Gastroesophageal sphincter (tissue), 4 donors: ENCODE measurements at regions not wholly inside any gene's neighbourhood (a gene's known extent, or its start where the extent isn't known, plus 50 kb on each side); places are given as distances from the start of the nearest gene placed in this dataset.
A peak's percentile ranks its signal among the peaks of the same experiment; 100 is the strongest.

Experiments used
- ATAC-seq: fragments of 150-250 bp; one replicate; pipeline ENCODE4 v1.9.1; 2016; ENCODE audit warnings: mild to moderate bottlenecking, moderate library complexity
- H3K27ac ChIP-seq, 4 donors: fragments of 200-600 bp; sonication (generic) in 3 of 4; 1 replicate in 3 of 4; 2 replicates in 1 of 4; pipeline ENCODE4 v1.5.1; 2016 to 2019
- H3K27me3 ChIP-seq: fragments of 200-600 bp; sonication (generic); one replicate; pipeline ENCODE4 v1.5.1; 2019
- H3K36me3 ChIP-seq, 2 donors: fragments of 200-600 bp; sonication (generic); one replicate each; pipeline ENCODE4 v1.5.1; 2019; ENCODE audit warnings: control low read depth in 1 of 2
- H3K4me1 ChIP-seq, 3 donors: fragments of 200-600 bp; sonication (generic); 1 replicate in 2 of 3; 2 replicates in 1 of 3; pipeline ENCODE4 v1.5.1; 2016 to 2019; ENCODE audit warnings: control low read depth in 2 of 3
- H3K4me3 ChIP-seq, 2 donors: fragments of 200-600 bp; sonication (generic); one replicate each; pipeline ENCODE4 v1.5.1; 2019; ENCODE audit warnings: mild to moderate bottlenecking in 1 of 2, moderate library complexity in 1 of 2
- H3K9me3 ChIP-seq, 3 donors: fragments of 200-600 bp; sonication (generic); one replicate each; pipeline ENCODE4 v1.5.1; 2017 to 2019; ENCODE audit warnings: control low read depth in 2 of 3
- EP300 ChIP-seq: sonication (generic); formaldehyde crosslinking; IDR thresholded peaks from one replicate; pipeline ENCODE4 v1.6.1; 2017; ENCODE audit warnings: antibody characterized with exemption, mild to moderate bottlenecking
- POLR2A ChIP-seq, 2 donors: fragments of 450-650 bp; IDR thresholded peaks; one replicate each; pipeline ENCODE4 v1.6.1; 2017; ENCODE audit warnings: antibody characterized with exemption in 2 of 2, mild to moderate bottlenecking in 2 of 2, moderate library complexity in 1 of 2
- POLR2AphosphoS5 ChIP-seq: sonication (generic); formaldehyde crosslinking; IDR thresholded peaks from one replicate; pipeline ENCODE4 v1.6.1; 2017; ENCODE audit warnings: antibody characterized with exemption
- WGBS, 2 donors: methylation state at CpG; one replicate each; pipeline ENCODE4 v1.1.5; 2018; ENCODE audit warnings: low coverage in 1 of 2; 5-methylcytosine and 5-hydroxymethylcytosine counted together
- TF ChIP-seq, protein P1 (sequence below), 4 experiments: fragments of 200-600 bp in 2 of 4; fragments of 450-650 bp in 2 of 4; sonication (generic) in 1 of 4; IDR thresholded peaks; one replicate each; pipeline ENCODE4 v1.5.1; 2017 to 2019; ENCODE audit warnings: antibody characterized with exemption in 4 of 4, mild to moderate bottlenecking in 2 of 4, moderate library complexity in 2 of 4

DNA sequence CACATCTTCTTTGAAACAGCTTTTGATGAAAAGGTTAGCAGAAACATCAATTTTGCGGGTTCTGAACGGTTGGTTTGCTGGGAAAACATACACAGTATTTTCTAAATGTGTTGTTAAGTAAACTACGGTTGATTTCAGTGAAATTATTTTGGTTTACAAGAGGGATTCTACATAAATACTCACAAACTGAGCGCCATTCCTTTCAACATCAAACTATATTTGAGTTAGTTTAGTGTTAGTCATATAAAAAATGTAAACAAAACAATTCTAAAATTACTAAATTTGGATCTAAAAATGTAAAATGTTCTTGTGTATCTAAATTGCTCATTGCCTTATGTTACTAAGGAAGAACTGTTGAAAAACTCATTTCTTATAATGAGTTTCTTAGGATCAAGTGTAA is 425.6 kb downstream of the PCDH18 start:
- 59 to 85% methylated on average over 4 of the region's 4 CpGs for WGBS, 2 donors
- ATAC-seq, result no peak
- H3K4me1 ChIP-seq, result no peaks in the 10 kb centered on the region
- no peaks in the 10 kb centered on the region for H3K9me3 ChIP-seq
- H3K36me3 ChIP-seq, result no peaks in the 10 kb centered on the region
- H3K4me3 ChIP-seq, result no peak overlapping the region
- H3K27ac ChIP-seq, result no peak overlapping the region
- no peaks in the 10 kb centered on the region for H3K27me3 ChIP-seq
- TF ChIP-seq EP300, result no peak
- TF ChIP-seq POLR2AphosphoS5, result no peak
- TF ChIP-seq POLR2A (IDR thresholded peaks at IDR 0.05), result no peak
- TF ChIP-seq, protein P1, sequence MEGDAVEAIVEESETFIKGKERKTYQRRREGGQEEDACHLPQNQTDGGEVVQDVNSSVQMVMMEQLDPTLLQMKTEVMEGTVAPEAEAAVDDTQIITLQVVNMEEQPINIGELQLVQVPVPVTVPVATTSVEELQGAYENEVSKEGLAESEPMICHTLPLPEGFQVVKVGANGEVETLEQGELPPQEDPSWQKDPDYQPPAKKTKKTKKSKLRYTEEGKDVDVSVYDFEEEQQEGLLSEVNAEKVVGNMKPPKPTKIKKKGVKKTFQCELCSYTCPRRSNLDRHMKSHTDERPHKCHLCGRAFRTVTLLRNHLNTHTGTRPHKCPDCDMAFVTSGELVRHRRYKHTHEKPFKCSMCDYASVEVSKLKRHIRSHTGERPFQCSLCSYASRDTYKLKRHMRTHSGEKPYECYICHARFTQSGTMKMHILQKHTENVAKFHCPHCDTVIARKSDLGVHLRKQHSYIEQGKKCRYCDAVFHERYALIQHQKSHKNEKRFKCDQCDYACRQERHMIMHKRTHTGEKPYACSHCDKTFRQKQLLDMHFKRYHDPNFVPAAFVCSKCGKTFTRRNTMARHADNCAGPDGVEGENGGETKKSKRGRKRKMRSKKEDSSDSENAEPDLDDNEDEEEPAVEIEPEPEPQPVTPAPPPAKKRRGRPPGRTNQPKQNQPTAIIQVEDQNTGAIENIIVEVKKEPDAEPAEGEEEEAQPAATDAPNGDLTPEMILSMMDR (IDR thresholded peaks at IDR 0.05), result no peak

DNA sequence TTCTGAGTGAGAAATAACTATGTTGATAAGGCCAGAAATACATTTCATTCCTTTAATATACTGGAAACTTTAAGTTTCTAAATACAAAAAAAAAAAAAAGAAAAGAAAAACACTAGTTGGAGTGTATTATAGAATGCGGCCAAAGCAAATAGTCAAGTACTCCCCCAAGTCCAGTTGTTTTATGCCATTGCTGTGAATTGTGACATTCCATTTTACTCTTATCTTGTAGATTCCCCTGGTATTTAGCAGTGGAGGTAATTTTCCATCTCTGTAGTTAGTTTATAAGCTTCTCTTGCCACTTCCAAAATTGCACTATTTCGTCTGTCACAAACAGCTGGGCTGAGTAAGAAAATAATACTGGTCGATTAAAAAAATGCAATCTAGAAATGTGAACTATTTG is 426.0 kb downstream of the PCDH18 start:
- H3K4me3 ChIP-seq, result no peak overlapping the region
- no peaks in the 10 kb centered on the region for H3K27me3 ChIP-seq
- H3K36me3 ChIP-seq, result no peaks in the 10 kb centered on the region
- H3K9me3 ChIP-seq, result no peaks in the 10 kb centered on the region
- H3K4me1 ChIP-seq, result no peaks in the 10 kb centered on the region
- no peak overlapping the region for H3K27ac ChIP-seq
- TF ChIP-seq EP300 (no peak), POLR2AphosphoS5 (no peak), POLR2A (IDR thresholded peaks at IDR 0.05) (no peak)
- TF ChIP-seq, protein P1 (IDR thresholded peaks at IDR 0.05), result no peak
- no peak for ATAC-seq
- WGBS, 2 donors, result 67 to 77% methylated on average over 3 of the region's 3 CpGs

DNA sequence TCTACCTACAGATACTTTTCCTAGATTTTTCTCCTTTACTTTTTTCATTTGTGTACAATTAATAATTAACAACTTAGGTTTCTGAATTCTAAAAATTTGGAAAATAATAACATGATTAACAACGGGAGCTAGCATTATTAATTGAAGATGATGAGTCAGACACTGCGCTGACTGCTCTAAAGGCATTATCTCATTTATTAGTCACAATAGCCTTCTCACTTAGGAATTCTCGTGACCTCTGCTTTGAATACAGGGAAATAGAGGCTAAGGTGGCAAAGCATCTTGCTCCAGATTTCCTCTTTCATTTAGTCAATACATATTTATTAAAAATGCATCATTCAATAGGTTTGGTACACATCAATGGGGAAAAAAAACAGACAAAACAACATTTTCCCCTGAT is 441.3 kb downstream of the PCDH18 start:
- ATAC-seq, result no peak
- TF ChIP-seq, protein P1 (IDR thresholded peaks at IDR 0.05), result no peak
- TF ChIP-seq EP300 (no peak), POLR2A (IDR thresholded peaks at IDR 0.05) (no peak), POLR2AphosphoS5 (no peak)
- Histone ChIP-seq H3K27ac (no peak overlapping the region), H3K4me1 (no peaks in the 10 kb centered on the region), H3K9me3 (no peaks in the 10 kb centered on the region), H3K4me3 (no peak overlapping the region), H3K27me3 (no peaks in the 10 kb centered on the region), H3K36me3 (no peaks in the 10 kb centered on the region)
- WGBS, 2 donors, result 58 to 65% methylated on average over 3 of the region's 3 CpGs

DNA sequence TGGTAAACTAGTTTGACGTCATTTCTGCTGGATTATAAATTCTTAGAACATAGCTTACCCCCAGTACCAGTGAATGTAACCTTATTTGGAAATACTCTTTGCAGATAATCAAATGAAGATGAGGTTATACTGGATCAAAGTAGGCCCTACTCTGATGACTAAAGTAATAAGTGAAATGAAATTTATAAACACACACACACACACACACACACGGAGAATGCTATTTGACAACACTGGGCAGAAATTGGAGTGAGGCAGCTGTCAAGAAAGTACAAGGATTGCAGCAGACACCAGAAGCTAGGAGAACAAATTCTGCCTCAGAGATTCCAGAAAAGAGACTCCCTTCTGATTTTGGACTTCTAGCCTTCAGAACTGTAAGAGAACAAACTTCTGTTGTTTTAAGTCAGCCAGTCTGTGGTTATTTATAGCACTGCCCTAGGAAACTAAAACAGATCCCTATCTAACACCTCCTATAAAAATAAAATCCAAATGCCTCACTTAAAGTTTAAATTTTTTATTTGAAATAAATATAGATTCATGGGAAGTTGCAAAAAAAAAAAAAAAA is 448.6 kb downstream of the PCDH18 start:
- WGBS, 2 donors, result 33 to 60% methylated on average over 2 of the region's 2 CpGs
- no peaks in the 10 kb centered on the region for H3K4me1 ChIP-seq
- H3K27me3 ChIP-seq, result no peaks in the 10 kb centered on the region
- no peak for ATAC-seq
- H3K4me3 ChIP-seq, result no peak overlapping the region
- H3K27ac ChIP-seq, result peak overlapping the region in 1 of 4 donors; percentile 48
- TF ChIP-seq POLR2AphosphoS5 (no peak), EP300 (no peak), POLR2A (IDR thresholded peaks at IDR 0.05) (no peak)
- TF ChIP-seq, protein P1 (IDR thresholded peaks at IDR 0.05), result no peak
- H3K9me3 ChIP-seq, result no peaks in the 10 kb centered on the region
- no peaks in the 10 kb centered on the region for H3K36me3 ChIP-seq

DNA sequence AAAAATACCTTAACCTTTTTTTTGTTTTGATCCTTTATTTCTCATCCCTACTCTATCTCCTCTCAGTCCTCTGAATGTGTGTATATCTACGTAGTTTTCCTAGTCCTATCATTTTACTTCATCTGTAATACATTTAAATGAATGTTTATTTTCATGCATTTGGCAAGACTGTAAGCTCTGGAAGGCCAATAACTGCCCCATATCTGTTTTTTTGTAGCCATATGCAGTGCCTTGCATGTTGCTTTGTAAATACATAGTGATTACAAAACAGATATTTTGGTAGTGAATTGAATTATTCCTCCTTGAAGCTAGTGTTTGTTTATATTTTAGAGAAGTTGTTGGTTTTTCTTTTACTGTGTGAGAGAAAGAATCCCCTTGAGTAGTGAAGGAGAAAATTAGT is 450.2 kb downstream of the PCDH18 start:
- no peaks in the 10 kb centered on the region for H3K4me1 ChIP-seq
- no peaks in the 10 kb centered on the region for H3K27me3 ChIP-seq
- no peak for TF ChIP-seq EP300
- TF ChIP-seq POLR2A (IDR thresholded peaks at IDR 0.05), result no peak
- TF ChIP-seq POLR2AphosphoS5, result no peak
- TF ChIP-seq, protein P1 (IDR thresholded peaks at IDR 0.05), result no peak
- H3K4me3 ChIP-seq, result no peak overlapping the region
- WGBS, 2 donors, result 60 to 64% methylated on average over 1 of the region's 1 CpG
- no peak overlapping the region for H3K27ac ChIP-seq
- H3K36me3 ChIP-seq, result no peaks in the 10 kb centered on the region
- H3K9me3 ChIP-seq, result no peaks in the 10 kb centered on the region
- ATAC-seq, result no peak
